ENCODE measurements at regions not wholly inside any gene's neighbourhood (a gene's known extent, or its start where the extent isn't known, plus 50 kb on each side); places are given as distances from the start of the nearest gene placed in this dataset.

DNA sequence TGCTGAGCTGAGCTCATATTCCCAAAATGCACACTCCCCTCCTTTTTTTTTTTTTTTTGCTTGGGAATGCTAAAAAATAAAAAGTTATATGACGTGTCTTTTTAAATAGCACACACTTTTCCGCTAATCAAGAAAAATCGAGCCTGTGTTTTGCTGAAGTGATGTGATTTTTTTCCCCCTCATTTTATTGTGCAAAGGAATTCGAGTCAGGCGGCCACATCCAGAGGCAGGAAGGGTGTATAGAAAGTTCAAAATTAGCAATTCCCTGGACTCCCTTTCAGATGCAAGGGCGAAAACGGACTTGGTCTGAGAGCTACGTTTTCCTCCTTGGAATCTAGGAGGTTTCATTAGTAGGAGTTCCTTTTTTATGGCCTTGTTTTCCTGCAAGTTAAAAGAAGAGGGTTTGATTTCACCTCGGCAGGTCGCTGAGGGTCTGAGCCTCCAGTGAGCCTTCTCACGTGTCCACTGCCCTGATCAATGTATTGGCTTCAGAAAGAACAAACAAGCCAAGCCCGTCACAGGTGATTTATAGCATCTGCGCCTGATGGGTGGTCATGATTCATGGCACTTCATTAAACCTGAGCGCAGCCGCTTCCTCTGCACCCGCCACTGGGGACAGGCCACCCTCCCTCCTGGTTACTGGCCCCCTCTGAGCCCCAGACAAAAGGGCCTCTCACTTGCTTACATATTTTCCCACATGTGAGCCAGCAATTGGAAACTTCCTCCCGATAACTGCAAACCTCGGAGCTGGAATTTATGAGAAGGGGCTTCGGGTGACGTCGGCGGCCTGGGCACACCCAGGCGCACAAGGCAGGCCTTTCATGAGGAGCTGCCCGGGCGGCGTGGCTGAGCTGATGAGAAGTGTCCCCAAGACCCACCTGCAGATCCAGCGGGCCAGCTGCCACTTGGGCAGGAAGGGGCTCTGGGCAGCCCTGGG, 64.4 kb upstream of the LINC01488 start:
- no peaks in the 10 kb centered on the region for H3K27me3 ChIP-seq (ENCODE audit: insufficient read depth, low read length)
- H3K79me2 ChIP-seq (ENCODE audit: control insufficient read depth, insufficient read depth, low read length, unreplicated experiment) = no peaks in the 10 kb centered on the region
- H3K27ac ChIP-seq (ENCODE audit: low read depth, low read length) = no peak overlapping the region
- H2AFZ ChIP-seq (ENCODE audit: low read length, unreplicated experiment) = no peak overlapping the region
- no peaks in the 10 kb centered on the region for H3K36me3 ChIP-seq (ENCODE audit: insufficient read depth, low read length)
- H3K4me1 ChIP-seq (ENCODE audit: control insufficient read depth, insufficient read depth, low read length, unreplicated experiment) = peaks cover 13% of the 10 kb centered on the region
- no peak overlapping the region for H3K4me3 ChIP-seq (ENCODE audit: low read depth, low read length)

DNA sequence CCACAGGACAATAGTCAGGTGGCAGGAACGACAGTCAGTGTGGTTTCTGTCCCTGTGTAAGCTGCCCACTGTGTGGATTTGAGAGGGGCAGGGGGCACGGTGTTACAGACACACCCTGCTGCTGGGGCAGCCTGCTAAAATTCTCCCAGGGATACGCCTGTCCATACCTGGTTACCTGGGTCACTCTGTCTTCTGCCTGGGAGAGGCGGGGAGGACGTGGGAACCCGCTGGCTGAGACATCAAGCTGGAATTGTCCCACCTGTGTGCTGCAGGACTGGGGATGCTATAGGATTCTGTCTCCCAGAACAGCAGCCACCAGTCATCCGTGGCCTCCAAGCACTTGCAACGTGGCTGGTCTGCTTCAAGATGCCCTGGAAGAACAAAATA, 63.8 kb upstream of the LINC01488 start:
- Histone ChIP-seq H3K4me1 (ENCODE audit: control insufficient read depth, insufficient read depth, low read length, unreplicated experiment) (peaks cover 13% of the 10 kb centered on the region), H2AFZ (ENCODE audit: low read length, unreplicated experiment) (no peak overlapping the region), H3K27ac (ENCODE audit: low read depth, low read length) (no peak overlapping the region), H3K4me3 (ENCODE audit: low read depth, low read length) (no peak overlapping the region), H3K36me3 (ENCODE audit: insufficient read depth, low read length) (no peaks in the 10 kb centered on the region), H3K79me2 (ENCODE audit: control insufficient read depth, insufficient read depth, low read length, unreplicated experiment) (no peaks in the 10 kb centered on the region), H3K27me3 (ENCODE audit: insufficient read depth, low read length) (no peaks in the 10 kb centered on the region)

DNA sequence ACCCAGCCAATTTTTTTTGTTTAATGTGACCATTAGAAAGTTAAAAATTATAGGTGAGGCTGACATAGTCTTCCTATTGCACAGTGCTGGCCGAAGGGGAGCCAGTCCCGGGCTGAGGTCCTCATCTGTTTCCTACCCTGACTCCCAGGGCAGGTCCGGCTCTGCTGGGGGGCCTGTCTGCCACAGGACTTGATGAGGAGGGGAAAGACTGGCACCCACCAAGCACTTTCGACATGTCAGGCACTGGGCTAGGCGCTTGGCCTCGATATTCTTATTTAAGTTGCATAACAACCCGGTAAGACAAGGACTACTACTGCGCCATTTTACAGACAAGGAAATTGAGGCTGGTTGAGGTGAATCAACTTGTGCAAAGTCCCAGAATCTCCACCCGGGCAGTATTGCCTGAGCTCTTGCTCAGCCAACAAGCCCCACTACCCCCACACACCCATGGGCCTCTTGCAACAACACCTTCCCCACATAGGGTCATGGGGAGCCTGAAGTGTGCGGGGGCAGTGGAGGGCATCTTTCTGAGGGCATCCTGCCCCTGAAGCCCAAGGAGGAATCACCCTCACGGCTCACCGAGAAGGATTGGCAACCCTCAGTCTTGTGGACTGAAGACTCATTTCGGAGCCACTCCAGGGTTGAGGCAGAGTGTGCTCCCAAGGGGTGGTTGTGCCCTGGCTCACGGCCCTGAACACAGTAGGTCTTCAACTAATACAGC, 62.7 kb upstream of the LINC01488 start:
- no peak overlapping the region for H2AFZ ChIP-seq (ENCODE audit: low read length, unreplicated experiment)
- no peaks in the 10 kb centered on the region for H3K79me2 ChIP-seq (ENCODE audit: control insufficient read depth, insufficient read depth, low read length, unreplicated experiment)
- no peaks in the 10 kb centered on the region for H3K36me3 ChIP-seq (ENCODE audit: insufficient read depth, low read length)
- peaks cover 13% of the 10 kb centered on the region for H3K4me1 ChIP-seq (ENCODE audit: control insufficient read depth, insufficient read depth, low read length, unreplicated experiment)
- no peak overlapping the region for H3K27ac ChIP-seq (ENCODE audit: low read depth, low read length)
- no peaks in the 10 kb centered on the region for H3K27me3 ChIP-seq (ENCODE audit: insufficient read depth, low read length)
- no peak overlapping the region for H3K4me3 ChIP-seq (ENCODE audit: low read depth, low read length)

DNA sequence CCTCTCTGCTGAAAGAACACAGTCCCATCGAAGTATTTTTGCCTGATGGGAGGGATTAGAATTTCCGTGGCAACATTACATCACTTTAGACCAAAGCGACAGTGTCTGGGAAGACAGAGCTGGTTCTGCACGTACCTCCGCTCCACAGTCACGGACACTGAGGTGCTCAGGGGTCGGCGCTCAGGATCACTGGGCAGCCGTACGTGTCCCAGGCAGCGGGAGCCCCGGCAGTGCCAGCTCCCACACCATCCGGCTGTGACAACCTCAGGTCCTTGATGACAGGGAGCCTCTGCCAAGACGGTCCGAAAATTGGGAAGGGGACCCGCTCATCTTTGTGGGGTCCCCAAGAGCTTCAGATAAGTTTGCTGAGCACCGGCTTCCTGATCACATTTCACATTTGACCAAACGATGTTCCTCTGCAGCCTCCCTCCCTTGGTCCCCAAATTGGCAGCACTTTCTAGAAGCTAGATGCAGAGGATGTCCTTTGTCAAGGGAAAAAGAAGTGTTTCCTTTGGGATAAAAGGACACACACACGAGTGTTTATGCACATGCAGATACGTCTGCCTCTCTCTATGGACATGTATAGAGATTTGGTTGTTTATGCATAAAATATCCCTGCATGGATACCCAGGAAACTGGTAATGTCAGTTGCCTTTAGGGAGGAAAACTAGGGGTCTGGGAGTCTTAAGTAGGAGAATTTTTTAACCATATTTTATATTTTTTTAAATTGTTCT, 61.6 kb upstream of the LINC01488 start:
- Histone ChIP-seq H3K4me3 (ENCODE audit: low read depth, low read length) (no peak overlapping the region), H3K79me2 (ENCODE audit: control insufficient read depth, insufficient read depth, low read length, unreplicated experiment) (no peaks in the 10 kb centered on the region), H3K36me3 (ENCODE audit: insufficient read depth, low read length) (no peaks in the 10 kb centered on the region), H2AFZ (ENCODE audit: low read length, unreplicated experiment) (peak overlapping the region; percentile 81), H3K27me3 (ENCODE audit: insufficient read depth, low read length) (no peaks in the 10 kb centered on the region), H3K27ac (ENCODE audit: low read depth, low read length) (peak overlapping the region; percentile 67), H3K4me1 (ENCODE audit: control insufficient read depth, insufficient read depth, low read length, unreplicated experiment) (peaks cover 13% of the 10 kb centered on the region)

DNA sequence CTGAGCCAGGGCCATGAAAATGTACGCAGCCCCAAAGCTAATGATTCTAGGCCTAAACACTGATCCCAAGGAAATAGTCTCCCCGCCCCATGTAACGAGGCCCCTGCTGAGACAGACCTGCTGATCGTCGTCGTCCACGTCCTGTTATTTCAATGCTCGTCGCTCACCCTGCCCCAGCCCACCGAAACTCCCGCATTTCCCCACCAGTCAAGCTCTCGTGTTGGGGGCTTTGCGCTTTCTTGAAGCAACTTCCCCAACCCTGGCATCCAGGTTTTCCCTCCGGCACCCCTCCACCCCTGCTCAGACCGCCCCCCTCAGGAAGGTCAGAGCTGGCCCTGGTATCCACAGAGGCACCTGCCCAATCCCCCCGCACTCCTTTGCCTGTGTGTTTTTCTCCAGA, 58.8 kb upstream of the LINC01488 start:
- no peaks in the 10 kb centered on the region for H3K27me3 ChIP-seq (ENCODE audit: insufficient read depth, low read length)
- H3K4me3 ChIP-seq (ENCODE audit: low read depth, low read length) = no peak overlapping the region
- no peak overlapping the region for H3K27ac ChIP-seq (ENCODE audit: low read depth, low read length)
- peaks cover 13% of the 10 kb centered on the region for H3K4me1 ChIP-seq (ENCODE audit: control insufficient read depth, insufficient read depth, low read length, unreplicated experiment)
- H2AFZ ChIP-seq (ENCODE audit: low read length, unreplicated experiment) = no peak overlapping the region
- no peaks in the 10 kb centered on the region for H3K36me3 ChIP-seq (ENCODE audit: insufficient read depth, low read length)
- no peaks in the 10 kb centered on the region for H3K79me2 ChIP-seq (ENCODE audit: control insufficient read depth, insufficient read depth, low read length, unreplicated experiment)

DNA sequence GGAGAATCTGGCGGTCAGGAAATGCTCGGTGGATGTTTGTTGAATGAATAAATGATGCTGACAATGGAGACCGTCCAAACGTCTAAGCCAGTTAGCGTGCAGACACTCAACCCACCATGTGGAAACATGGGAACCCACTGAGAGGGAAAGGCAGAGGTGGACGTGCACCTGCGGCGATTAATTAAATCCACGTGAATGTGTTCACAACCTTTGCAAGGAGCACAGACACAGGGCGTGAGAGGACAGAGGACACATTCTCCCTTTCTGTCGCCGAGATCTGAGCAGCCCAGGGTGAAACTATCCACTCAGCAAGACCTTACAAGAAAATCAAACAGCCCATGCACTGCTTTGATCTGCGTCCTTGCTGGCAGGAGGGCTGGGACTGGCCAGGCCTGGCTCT, 58.3 kb upstream of the LINC01488 start:
- peaks cover 13% of the 10 kb centered on the region for H3K4me1 ChIP-seq (ENCODE audit: control insufficient read depth, insufficient read depth, low read length, unreplicated experiment)
- H3K27me3 ChIP-seq (ENCODE audit: insufficient read depth, low read length) = no peaks in the 10 kb centered on the region
- no peaks in the 10 kb centered on the region for H3K79me2 ChIP-seq (ENCODE audit: control insufficient read depth, insufficient read depth, low read length, unreplicated experiment)
- no peak overlapping the region for H3K4me3 ChIP-seq (ENCODE audit: low read depth, low read length)
- no peaks in the 10 kb centered on the region for H3K36me3 ChIP-seq (ENCODE audit: insufficient read depth, low read length)
- H2AFZ ChIP-seq (ENCODE audit: low read length, unreplicated experiment) = no peak overlapping the region
- H3K27ac ChIP-seq (ENCODE audit: low read depth, low read length) = no peak overlapping the region

DNA sequence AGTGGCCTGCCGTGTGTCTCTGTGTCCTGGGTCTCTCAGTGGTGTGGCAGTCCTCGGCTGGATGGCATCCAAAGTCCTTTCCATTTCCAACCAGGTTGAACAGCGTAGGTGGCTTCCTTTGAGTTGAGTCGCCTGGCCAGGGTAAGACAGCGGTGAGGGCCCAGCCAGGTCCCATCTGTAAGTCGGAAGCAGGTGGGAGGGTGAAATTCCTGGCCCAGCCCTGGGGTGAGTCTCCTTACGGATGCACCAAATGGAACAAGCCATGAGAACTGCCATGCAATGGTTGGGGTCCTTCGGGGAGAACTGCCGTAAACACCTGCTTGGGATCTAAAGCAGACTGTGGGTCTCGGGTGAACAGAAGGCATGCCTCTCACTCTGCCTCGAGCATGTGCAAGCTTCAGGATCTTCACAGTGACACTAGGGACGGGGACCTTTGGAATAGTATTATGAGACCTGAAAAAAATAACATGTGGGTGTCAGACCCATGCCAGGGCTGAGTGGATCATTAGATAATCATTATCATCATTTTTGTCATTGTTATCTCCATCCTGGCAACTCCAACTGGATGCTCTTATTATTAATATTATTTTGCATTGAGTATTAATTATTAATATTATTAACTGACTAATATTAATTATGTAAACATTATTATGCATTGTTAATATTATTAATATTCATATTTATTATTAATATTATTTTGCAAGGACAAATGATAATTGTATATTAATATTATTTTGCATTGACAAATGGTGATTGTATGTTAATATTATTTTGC, 57.7 kb upstream of the LINC01488 start:
- H3K79me2 ChIP-seq (ENCODE audit: control insufficient read depth, insufficient read depth, low read length, unreplicated experiment) = no peaks in the 10 kb centered on the region
- no peak overlapping the region for H2AFZ ChIP-seq (ENCODE audit: low read length, unreplicated experiment)
- no peaks in the 10 kb centered on the region for H3K27me3 ChIP-seq (ENCODE audit: insufficient read depth, low read length)
- H3K36me3 ChIP-seq (ENCODE audit: insufficient read depth, low read length) = no peaks in the 10 kb centered on the region
- H3K4me3 ChIP-seq (ENCODE audit: low read depth, low read length) = no peak overlapping the region
- H3K27ac ChIP-seq (ENCODE audit: low read depth, low read length) = no peak overlapping the region
- H3K4me1 ChIP-seq (ENCODE audit: control insufficient read depth, insufficient read depth, low read length, unreplicated experiment) = peaks cover 13% of the 10 kb centered on the region

DNA sequence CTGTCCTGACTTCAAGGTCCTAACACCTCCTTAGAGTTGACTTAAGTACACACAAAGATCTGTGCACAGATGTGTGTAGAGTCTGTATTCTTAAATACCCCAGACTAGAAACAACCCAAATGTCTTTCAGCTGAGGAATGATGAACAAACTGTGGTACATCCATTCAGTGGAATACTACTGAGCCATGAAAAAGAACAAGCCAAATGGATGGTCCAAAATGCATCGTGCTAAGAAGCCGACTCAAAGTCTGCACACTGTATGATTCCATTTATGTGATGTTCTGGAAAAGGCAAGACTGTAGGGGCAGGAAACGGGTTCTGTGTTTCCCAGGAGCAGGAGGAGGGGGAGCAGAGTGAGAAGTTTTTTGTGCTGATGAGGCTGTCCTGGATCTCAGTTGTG, 56.7 kb upstream of the LINC01488 start:
- Histone ChIP-seq H3K4me3 (ENCODE audit: low read depth, low read length) (no peak overlapping the region), H3K27ac (ENCODE audit: low read depth, low read length) (no peak overlapping the region), H3K36me3 (ENCODE audit: insufficient read depth, low read length) (no peaks in the 10 kb centered on the region), H3K79me2 (ENCODE audit: control insufficient read depth, insufficient read depth, low read length, unreplicated experiment) (no peaks in the 10 kb centered on the region), H2AFZ (ENCODE audit: low read length, unreplicated experiment) (no peak overlapping the region), H3K27me3 (ENCODE audit: insufficient read depth, low read length) (no peaks in the 10 kb centered on the region), H3K4me1 (ENCODE audit: control insufficient read depth, insufficient read depth, low read length, unreplicated experiment) (peaks cover 13% of the 10 kb centered on the region)

DNA sequence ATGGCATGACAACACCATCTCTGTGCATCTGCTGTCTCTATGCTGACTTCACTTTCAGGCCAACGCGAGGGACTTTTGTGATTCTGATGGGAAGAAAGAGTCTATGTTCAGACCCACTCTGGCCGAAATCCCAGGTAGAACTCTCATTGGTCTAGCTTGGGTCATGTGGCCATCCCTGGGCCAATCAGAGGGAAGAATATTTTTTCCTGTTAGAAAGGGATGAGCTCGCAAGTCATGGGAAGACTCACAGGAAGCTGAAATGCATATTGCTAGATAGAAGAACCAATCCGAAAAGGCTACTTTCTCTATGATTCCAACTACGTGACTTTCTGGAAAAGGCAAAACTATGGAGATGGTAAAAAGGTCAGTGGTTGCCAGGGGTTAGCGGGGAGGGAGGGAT, 56.0 kb upstream of the LINC01488 start:
- Histone ChIP-seq H3K36me3 (ENCODE audit: insufficient read depth, low read length) (no peaks in the 10 kb centered on the region), H3K27ac (ENCODE audit: low read depth, low read length) (no peak overlapping the region), H3K4me1 (ENCODE audit: control insufficient read depth, insufficient read depth, low read length, unreplicated experiment) (peaks cover 7% of the 10 kb centered on the region), H3K79me2 (ENCODE audit: control insufficient read depth, insufficient read depth, low read length, unreplicated experiment) (no peaks in the 10 kb centered on the region), H3K27me3 (ENCODE audit: insufficient read depth, low read length) (no peaks in the 10 kb centered on the region), H2AFZ (ENCODE audit: low read length, unreplicated experiment) (no peak overlapping the region), H3K4me3 (ENCODE audit: low read depth, low read length) (no peak overlapping the region)

DNA sequence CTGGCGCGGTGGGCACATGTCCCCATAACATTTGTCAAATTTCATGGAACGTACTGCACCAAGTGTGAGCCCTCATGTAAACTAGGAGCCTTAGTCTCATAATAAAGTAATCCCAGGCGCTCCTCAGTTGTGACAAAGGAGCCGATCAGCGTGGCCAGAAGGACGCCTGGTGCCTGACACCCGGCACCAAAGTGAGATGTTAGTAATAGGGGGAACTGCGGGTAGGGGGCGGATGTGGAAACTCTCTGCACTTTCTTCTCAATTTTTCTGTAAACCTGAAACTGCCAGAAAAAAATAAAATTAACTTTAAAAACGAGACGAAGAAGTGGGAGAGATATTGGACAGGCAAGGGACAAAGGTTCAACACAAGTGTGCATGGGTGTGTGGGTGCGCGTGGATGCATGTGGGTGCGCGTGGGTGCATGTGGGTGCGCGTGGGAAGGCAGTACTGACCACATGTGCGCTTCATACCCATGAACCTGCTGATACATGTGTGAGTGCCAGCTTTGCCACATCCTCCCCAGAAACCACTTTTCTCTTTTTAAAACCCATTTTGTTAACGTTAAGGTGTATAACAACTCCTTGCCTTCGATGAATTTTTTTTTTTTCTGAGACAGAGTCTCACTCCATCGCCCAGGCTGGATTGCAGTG, 55.4 kb upstream of the LINC01488 start:
- Histone ChIP-seq H2AFZ (ENCODE audit: low read length, unreplicated experiment) (no peak overlapping the region), H3K4me3 (ENCODE audit: low read depth, low read length) (no peak overlapping the region), H3K27me3 (ENCODE audit: insufficient read depth, low read length) (no peaks in the 10 kb centered on the region), H3K36me3 (ENCODE audit: insufficient read depth, low read length) (no peaks in the 10 kb centered on the region), H3K27ac (ENCODE audit: low read depth, low read length) (no peak overlapping the region), H3K79me2 (ENCODE audit: control insufficient read depth, insufficient read depth, low read length, unreplicated experiment) (no peaks in the 10 kb centered on the region), H3K4me1 (ENCODE audit: control insufficient read depth, insufficient read depth, low read length, unreplicated experiment) (peaks cover under 1% of the 10 kb centered on the region)

All from ACC112 (cell line).